IMR-90 (cell line): ENCODE measurements at regions not wholly inside any gene's neighbourhood (a gene's known extent, or its start where the extent isn't known, plus 50 kb on each side); places are given as distances from the start of the nearest gene placed in this dataset.

Experiments
- ATAC-seq: fragments of 200-7000 bp; cut with Tn5 transposase; 2 replicates; pipeline ENCODE4 v1.9.1; 2020; ENCODE audit warnings: low read depth, mild to moderate bottlenecking, moderate library complexity
- BruUV-seq: library from RNA; stranded (reverse); fragments of 400-500 nt; replicated peaks from 2 replicates; lab custom pipeline; 2021; lab: Mats Ljungman, UMichigan
- CTCF ChIA-PET: fragments of 300-600 bp; formaldehyde crosslinking; extraction: SDS; loops from one replicate; lab custom pipeline; 2021; ENCODE audit warnings: antibody characterized with exemption; lab: Yijun Ruan, JAX
- POLR2A ChIA-PET: fragments of 300-600 bp; sonication (Branson Sonifier 250); formaldehyde crosslinking; loops from one replicate; lab custom pipeline; 2022; ENCODE audit warnings: antibody characterized with exemption; ENCODE audit not compliant: unreplicated experiment; lab: Charles Lee
- DNase-seq: peaks from one replicate; pipeline ENCODE4 v3.0.0; 2013
- H2AFZ ChIP-seq: replicated peaks from 2 replicates; pipeline ENCODE3; 2013; ENCODE audit warnings: low read length, mild to moderate bottlenecking; ENCODE audit not compliant: poor library complexity
- H2AK5ac ChIP-seq: 2 replicates; pipeline ENCODE4 v1.6.1; 2013; ENCODE audit warnings: low read depth, low read length, inconsistent platforms
- H2AK9ac ChIP-seq: replicated peaks from 2 replicates; pipeline ENCODE3; 2013; ENCODE audit warnings: mild to moderate bottlenecking, low read depth, low read length, moderate library complexity; ENCODE audit not compliant: poor library complexity
- H2BK120ac ChIP-seq: 2 replicates; pipeline ENCODE4 v1.6.1; 2013; ENCODE audit warnings: low read depth, low read length, inconsistent platforms
- H2BK15ac ChIP-seq: 3 replicates; pipeline ENCODE4 v1.6.1; 2013; ENCODE audit warnings: low read depth, low read length, inconsistent platforms
- H2BK20ac ChIP-seq: 2 replicates; pipeline ENCODE4 v1.6.1; 2013; ENCODE audit warnings: low read depth, mild to moderate bottlenecking, inconsistent platforms, low read length, moderate library complexity
- H2BK5ac ChIP-seq: 2 replicates; pipeline ENCODE4 v1.6.1; 2013; ENCODE audit warnings: mild to moderate bottlenecking, low read depth, low read length, inconsistent platforms; ENCODE audit not compliant: poor library complexity, severe bottlenecking
- H3K14ac ChIP-seq: replicated peaks from 2 replicates; pipeline ENCODE4 v1.6.1; 2013; ENCODE audit warnings: low read depth, low read length, inconsistent platforms
- H3K18ac ChIP-seq: 2 replicates; pipeline ENCODE4 v1.6.1; 2013; ENCODE audit warnings: low read depth, low read length, control low read depth
- H3K23ac ChIP-seq: 2 replicates; pipeline ENCODE4 v1.6.1; 2013; ENCODE audit warnings: low read depth, low read length, inconsistent platforms
- H3K27ac ChIP-seq: 2 replicates; pipeline ENCODE4 v1.5.1; 2013; ENCODE audit warnings: mild to moderate bottlenecking, control low read depth, low read length; ENCODE audit not compliant: insufficient read depth
- H3K27me3 ChIP-seq: 2 replicates; pipeline ENCODE4 v1.6.1; 2013; ENCODE audit warnings: low read length; ENCODE audit not compliant: control insufficient read depth, insufficient read depth
- H3K36me3 ChIP-seq: 2 replicates; pipeline ENCODE4 v1.6.1; 2013; ENCODE audit warnings: low read length, mixed read lengths; ENCODE audit not compliant: control insufficient read depth, insufficient read depth
- H3K4ac ChIP-seq: 2 replicates; pipeline ENCODE4 v1.6.1; 2013; ENCODE audit warnings: low read depth, low read length, inconsistent platforms
- H3K4me1 ChIP-seq: 2 replicates; pipeline ENCODE4 v1.6.1; 2013; ENCODE audit warnings: low read length, mixed read lengths; ENCODE audit not compliant: control insufficient read depth, insufficient read depth
- H3K4me2 ChIP-seq: 2 replicates; pipeline ENCODE4 v1.6.1; 2013; ENCODE audit warnings: low read depth, mild to moderate bottlenecking, control low read depth, low read length, moderate library complexity
- H3K4me3 ChIP-seq: 2 replicates; pipeline ENCODE4 v1.5.1; 2013; ENCODE audit warnings: low read depth, mild to moderate bottlenecking, control low read depth, low read length, moderate library complexity; ENCODE audit not compliant: insufficient read depth
- H3K56ac ChIP-seq: 2 replicates; pipeline ENCODE4 v1.6.1; 2013; ENCODE audit warnings: low read length, inconsistent platforms; ENCODE audit not compliant: insufficient read depth; ENCODE audit errors: extremely low read depth
- H3K79me1 ChIP-seq, 2 experiments: 2 replicates each; pipeline ENCODE4 v1.6.1; 2013; ENCODE audit warnings: low read length in 2 of 2, inconsistent platforms in 1 of 2, low read depth in 1 of 2
- H3K9ac ChIP-seq: 2 replicates; pipeline ENCODE4 v1.6.1; 2013; ENCODE audit warnings: low read depth, low read length, control low read depth
- H3K9me1 ChIP-seq: 2 replicates; pipeline ENCODE4 v1.6.1; 2013; ENCODE audit warnings: low read length, inconsistent platforms; ENCODE audit not compliant: insufficient read depth
- H3K9me3 ChIP-seq: 2 replicates; pipeline ENCODE4 v1.6.1; 2013; ENCODE audit warnings: low read length; ENCODE audit not compliant: control insufficient read depth, insufficient read depth
- H4K20me1 ChIP-seq: 2 replicates; pipeline ENCODE4 v1.6.1; 2013; ENCODE audit warnings: low read length, inconsistent platforms; ENCODE audit not compliant: insufficient read depth
- H4K5ac ChIP-seq: 2 replicates; pipeline ENCODE4 v1.6.1; 2013; ENCODE audit warnings: mild to moderate bottlenecking, low read depth, low read length, control low read depth
- H4K8ac ChIP-seq, 2 experiments: 2 replicates each; pipeline ENCODE4 v1.6.1; 2013; ENCODE audit warnings: low read depth in 2 of 2, low read length in 2 of 2, control low read depth in 1 of 2, inconsistent platforms in 1 of 2
- H4K91ac ChIP-seq: 2 replicates; pipeline ENCODE4 v1.6.1; 2013; ENCODE audit warnings: low read depth, low read length, inconsistent platforms; ENCODE audit not compliant: insufficient read depth
- BHLHE40 ChIP-seq: fragments of 150-350 bp; IDR thresholded peaks from 2 replicates; pipeline ENCODE4 v1.6.1; 2016; ENCODE audit warnings: mild to moderate bottlenecking, low read depth, low read length
- CEBPB ChIP-seq: IDR thresholded peaks from 2 replicates; pipeline ENCODE4 v1.6.1; 2012; ENCODE audit warnings: low read depth, low read length, improper control_type of control experiment
- CHD1 ChIP-seq: IDR thresholded peaks from 2 replicates; pipeline ENCODE4 v1.6.1; 2012; ENCODE audit warnings: low read depth, low read length, improper control_type of control experiment
- CTCF ChIP-seq: conservative IDR thresholded peaks from 2 replicates; pipeline ENCODE4 v1.5.1; 2012; ENCODE audit warnings: mild to moderate bottlenecking, low read depth, low read length, improper control_type of control experiment
- ELK1 ChIP-seq: fragments of 150-350 bp; IDR thresholded peaks from 2 replicates; pipeline ENCODE4 v1.6.1; 2016; ENCODE audit warnings: low read depth, mild to moderate bottlenecking, low read length, moderate library complexity, borderline replicate concordance
- FOS ChIP-seq: fragments of 150-350 bp; IDR thresholded peaks from 2 replicates; pipeline ENCODE4 v1.6.1; 2016; ENCODE audit warnings: low read depth, low read length
- MAFK ChIP-seq: IDR thresholded peaks from 2 replicates; pipeline ENCODE4 v1.6.1; 2012; ENCODE audit warnings: low read depth, low read length, improper control_type of control experiment
- MAZ ChIP-seq: IDR thresholded peaks from 2 replicates; pipeline ENCODE4 v1.6.1; 2012; ENCODE audit warnings: low read depth, mild to moderate bottlenecking, low read length, improper control_type of control experiment, moderate library complexity, borderline replicate concordance
- MXI1 ChIP-seq: IDR thresholded peaks from 2 replicates; pipeline ENCODE4 v1.6.1; 2012; ENCODE audit warnings: low read depth, mild to moderate bottlenecking, low read length, moderate library complexity, borderline replicate concordance
- NFE2L2 ChIP-seq: fragments of 150-350 bp; IDR thresholded peaks from 2 replicates; pipeline ENCODE4 v1.6.1; 2016; ENCODE audit warnings: low read depth, mild to moderate bottlenecking, low read length
- POLR2A ChIP-seq: IDR thresholded peaks from 2 replicates; pipeline ENCODE4 v1.6.1; 2012; ENCODE audit warnings: mild to moderate bottlenecking, low read depth, low read length
- RAD21 ChIP-seq: IDR thresholded peaks from 2 replicates; pipeline ENCODE4 v1.6.1; 2012; ENCODE audit warnings: low read length, improper control_type of control experiment
- RCOR1 ChIP-seq: IDR thresholded peaks from 2 replicates; pipeline ENCODE4 v1.6.1; 2012; ENCODE audit warnings: mild to moderate bottlenecking, low read length, improper control_type of control experiment; ENCODE audit not compliant: insufficient replicate concordance
- RFX5 ChIP-seq: IDR thresholded peaks from 2 replicates; pipeline ENCODE4 v1.8.0; 2012; ENCODE audit warnings: low read depth, mild to moderate bottlenecking, low read length, moderate library complexity
- SMC3 ChIP-seq: fragments of 150-350 bp; IDR thresholded peaks from 2 replicates; pipeline ENCODE4 v1.6.1; 2016; ENCODE audit warnings: low read depth, mild to moderate bottlenecking, antibody characterized with exemption, low read length, moderate library complexity
- USF2 ChIP-seq: fragments of 150-350 bp; IDR thresholded peaks from 2 replicates; pipeline ENCODE4 v1.6.1; 2017; ENCODE audit warnings: mild to moderate bottlenecking, antibody characterized with exemption, low read length, low read depth
- WGBS, 2 experiments: methylation state at CpG; one replicate each; pipeline versions ENCODE4 v1.1.5 to v1.1.7; 2013; ENCODE audit warnings: missing lambda C conversion rate in 2 of 2; ENCODE audit not compliant: insufficient read length in 1 of 2; ENCODE audit errors: extremely low coverage in 2 of 2; 5-methylcytosine and 5-hydroxymethylcytosine counted together
- dilution Hi-C: fragments of 300-500 bp; cut with HindIII; formaldehyde crosslinking; loops from one replicate; pipeline ENCODE4 v1.14.3; 2018; ENCODE audit warnings: low sequenced_read_pairs; ENCODE audit not compliant: unreplicated experiment
- in situ Hi-C: fragments of 300-500 bp; cut with MboI; formaldehyde crosslinking; loops from 3 replicates; pipeline ENCODE4 v1.14.3; 2019; ENCODE audit warnings: low sequenced_read_pairs, inconsistent platforms, mixed read lengths
- intact Hi-C: fragments of 100-400 bp; cut with micrococcal nuclease; formaldehyde crosslinking; loops from 2 replicates; pipeline ENCODE4 v1.10.0; 2022

- no peaks in the 10 kb centered on the region for H3K79me1 ChIP-seq
- H3K27ac ChIP-seq: no peak overlapping the region
- no peak for ATAC-seq
- no peaks in the 10 kb centered on the region for H3K27me3 ChIP-seq
- H2BK20ac ChIP-seq: no peak overlapping the region
- no peak overlapping the region for H3K4me3 ChIP-seq
- H4K8ac ChIP-seq: no peak overlapping the region
- no peak overlapping the region for H3K18ac ChIP-seq
- WGBS, 2 experiments: no CpG with 5 or more reads among the region's 1 CpG
- H3K4me1 ChIP-seq: no peaks in the 10 kb centered on the region
- no peak overlapping the region for H3K56ac ChIP-seq
- intact Hi-C loops: no loop called here
- CTCF ChIA-PET: no interaction called here
- H4K5ac ChIP-seq: no peak overlapping the region
- POLR2A ChIA-PET: no interaction called here
- dilution Hi-C loops: no loop called here
- H2BK120ac ChIP-seq: no peak overlapping the region
- no peak overlapping the region for H3K4ac ChIP-seq
- H3K14ac ChIP-seq: no peak overlapping the region
- H3K9me3 ChIP-seq: peaks cover 4% of the 10 kb centered on the region; the same call in 1 of the 2 replicates
- no peak overlapping the region for H3K9ac ChIP-seq
- no peaks in the 10 kb centered on the region for H3K9me1 ChIP-seq
- in situ Hi-C loops: no loop called here
- H2AFZ ChIP-seq: no peak overlapping the region
- H4K20me1 ChIP-seq: no peaks in the 10 kb centered on the region
- no peak overlapping the region for H3K4me2 ChIP-seq
- H2AK9ac ChIP-seq: no peak overlapping the region
- H2BK5ac ChIP-seq: no peak overlapping the region
- no peak overlapping the region for H3K23ac ChIP-seq
- DNase-seq: no peak
- no peak overlapping the region for H2AK5ac ChIP-seq
- no TSS peak for BruUV-seq
- H4K91ac ChIP-seq: no peak overlapping the region
- TF ChIP-seq ELK1: no peak
- no peak for TF ChIP-seq MXI1
- no peak for TF ChIP-seq USF2
- no peak for TF ChIP-seq RCOR1
- no peak for TF ChIP-seq CHD1
- no peak for TF ChIP-seq BHLHE40
- no peak for TF ChIP-seq RFX5
- TF ChIP-seq SMC3: no peak
- TF ChIP-seq CEBPB: no peak
- no peak for TF ChIP-seq CTCF
- TF ChIP-seq RAD21: no peak
- no peak for TF ChIP-seq MAZ
- no peak for TF ChIP-seq FOS
- no peak for TF ChIP-seq NFE2L2
- TF ChIP-seq POLR2A: no peak
- no peak for TF ChIP-seq MAFK
- H2BK15ac ChIP-seq: no peak overlapping the region
- no peaks in the 10 kb centered on the region for H3K36me3 ChIP-seq
These were observed 762.2 kb upstream of the PRR20A start for GRCh38 chr13:56378566-56378965.
